ENCODE measurements at regions not wholly inside any gene's neighbourhood (a gene's known extent, or its start where the extent isn't known, plus 50 kb on each side); places are given as distances from the start of the nearest gene placed in this dataset.

DNA sequence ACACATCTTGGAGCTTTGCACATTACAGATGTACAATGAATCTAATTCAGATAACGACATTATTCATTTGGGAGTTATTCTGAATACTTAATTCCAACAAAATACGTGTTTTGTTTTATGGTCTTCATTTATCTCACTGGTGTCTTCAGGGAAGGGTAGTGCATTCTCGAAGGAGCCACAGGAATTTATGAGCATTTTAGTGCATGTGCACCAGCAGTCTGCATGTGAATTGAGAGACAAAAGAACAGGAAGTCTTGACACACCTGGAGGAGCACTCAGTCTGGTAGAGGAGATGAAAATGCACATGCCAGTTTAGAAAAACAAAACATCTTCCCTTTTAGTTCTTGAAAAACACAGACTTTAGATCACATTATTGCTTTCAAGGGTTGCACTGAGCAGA lies 228.7 kb downstream of the LRATD1 start:
- Histone ChIP-seq H3K9me3 (ENCODE audit: low read depth, low read length) (no peaks in the 10 kb centered on the region), H3K36me3 (ENCODE audit: insufficient read depth, low read length) (no peaks in the 10 kb centered on the region), H3K4me3 (no peak overlapping the region), H3K27ac (no peak overlapping the region), H3K9ac (ENCODE audit: insufficient read length) (no peak overlapping the region)
- no peak for TF ChIP-seq FOXP2 (optimal IDR thresholded peaks at IDR 0.05; ENCODE audit: control extremely low read depth, extremely low read length, insufficient read depth)
- TF ChIP-seq EZH2 (IDR thresholded peaks at IDR 0.05), result no peak
- no peak for TF ChIP-seq POLR2AphosphoS5 (IDR thresholded peaks at IDR 0.05; ENCODE audit: borderline replicate concordance, low read depth, low read length)
- DNase-seq (ENCODE audit: low read depth, low spot score), result no peak

DNA sequence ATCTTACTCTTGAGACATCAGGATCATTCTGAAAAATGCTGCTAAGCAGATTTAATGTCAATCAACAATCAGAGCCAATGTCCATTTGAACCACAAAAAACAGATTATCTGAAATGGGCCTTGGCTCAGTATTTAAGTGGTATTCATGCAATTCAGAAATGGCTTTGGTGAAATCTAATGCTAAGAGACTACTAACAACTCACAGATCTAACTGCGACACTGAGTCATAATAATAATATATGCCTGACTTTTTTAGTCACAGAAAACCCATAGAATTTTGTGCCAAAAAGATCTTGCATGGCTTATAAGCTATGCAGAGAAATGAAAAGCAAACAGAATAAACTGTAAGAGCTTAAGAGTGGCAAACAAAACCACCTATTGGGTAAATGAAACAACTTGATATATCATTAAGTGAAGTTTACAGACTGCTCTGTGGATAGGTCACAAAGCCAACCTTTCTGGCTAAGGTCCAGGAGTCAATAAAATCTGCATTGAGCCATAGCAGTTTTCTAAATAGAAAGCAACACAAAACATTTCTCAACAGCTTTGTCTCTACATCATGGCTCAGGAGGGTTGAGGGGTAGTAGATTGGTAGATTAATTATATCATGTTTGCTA lies 234.3 kb downstream of the LRATD1 start:
- no peak overlapping the region for H3K27ac ChIP-seq
- no peak for DNase-seq (ENCODE audit: low read depth, low spot score)
- no peak overlapping the region for H3K4me3 ChIP-seq
- no peaks in the 10 kb centered on the region for H3K36me3 ChIP-seq (ENCODE audit: insufficient read depth, low read length)
- no peak for TF ChIP-seq POLR2AphosphoS5 (IDR thresholded peaks at IDR 0.05; ENCODE audit: borderline replicate concordance, low read depth, low read length)
- no peak for TF ChIP-seq FOXP2 (optimal IDR thresholded peaks at IDR 0.05; ENCODE audit: control extremely low read depth, extremely low read length, insufficient read depth)
- no peak for TF ChIP-seq EZH2 (IDR thresholded peaks at IDR 0.05)
- no peak overlapping the region for H3K9ac ChIP-seq (ENCODE audit: insufficient read length)
- peaks cover 3% of the 10 kb centered on the region; the same call in 1 of the 2 replicates for H3K9me3 ChIP-seq (ENCODE audit: low read depth, low read length)

GRCh38 chr2:14867853-14868252 lies 235.3 kb downstream of the LRATD1 start:
- TF ChIP-seq FOXP2 (optimal IDR thresholded peaks at IDR 0.05; ENCODE audit: control extremely low read depth, extremely low read length, insufficient read depth), result no peak
- TF ChIP-seq EZH2 (IDR thresholded peaks at IDR 0.05), result no peak
- no peak for TF ChIP-seq POLR2AphosphoS5 (IDR thresholded peaks at IDR 0.05; ENCODE audit: borderline replicate concordance, low read depth, low read length)
- no peak for DNase-seq (ENCODE audit: low read depth, low spot score)

GRCh38 chr2:14872779-14873325 lies 240.3 kb downstream of the LRATD1 start:
- Histone ChIP-seq H3K9ac (ENCODE audit: insufficient read length) (no peak overlapping the region), H3K9me3 (ENCODE audit: low read depth, low read length) (peaks cover 3% of the 10 kb centered on the region; the same call in 1 of the 2 replicates), H3K36me3 (ENCODE audit: insufficient read depth, low read length) (no peaks in the 10 kb centered on the region), H3K27ac (no peak overlapping the region), H3K4me3 (peak overlapping the region; percentile 52)
- no peak for TF ChIP-seq EZH2 (IDR thresholded peaks at IDR 0.05)
- TF ChIP-seq POLR2AphosphoS5 (IDR thresholded peaks at IDR 0.05; ENCODE audit: borderline replicate concordance, low read depth, low read length), result no peak
- TF ChIP-seq FOXP2 (optimal IDR thresholded peaks at IDR 0.05; ENCODE audit: control extremely low read depth, extremely low read length, insufficient read depth), result no peak
- DNase-seq (ENCODE audit: low read depth, low spot score), result no peak

More at GRCh38 chr2:14867853-14868252, 235.3 kb downstream of the LRATD1 start:
- H3K27ac ChIP-seq, result no peak overlapping the region
- peaks cover 3% of the 10 kb centered on the region; the same call in 1 of the 2 replicates for H3K9me3 ChIP-seq (ENCODE audit: low read depth, low read length)
- H3K9ac ChIP-seq (ENCODE audit: insufficient read length), result no peak overlapping the region
- H3K4me3 ChIP-seq, result no peak overlapping the region
- H3K36me3 ChIP-seq (ENCODE audit: insufficient read depth, low read length), result no peaks in the 10 kb centered on the region

DNA sequence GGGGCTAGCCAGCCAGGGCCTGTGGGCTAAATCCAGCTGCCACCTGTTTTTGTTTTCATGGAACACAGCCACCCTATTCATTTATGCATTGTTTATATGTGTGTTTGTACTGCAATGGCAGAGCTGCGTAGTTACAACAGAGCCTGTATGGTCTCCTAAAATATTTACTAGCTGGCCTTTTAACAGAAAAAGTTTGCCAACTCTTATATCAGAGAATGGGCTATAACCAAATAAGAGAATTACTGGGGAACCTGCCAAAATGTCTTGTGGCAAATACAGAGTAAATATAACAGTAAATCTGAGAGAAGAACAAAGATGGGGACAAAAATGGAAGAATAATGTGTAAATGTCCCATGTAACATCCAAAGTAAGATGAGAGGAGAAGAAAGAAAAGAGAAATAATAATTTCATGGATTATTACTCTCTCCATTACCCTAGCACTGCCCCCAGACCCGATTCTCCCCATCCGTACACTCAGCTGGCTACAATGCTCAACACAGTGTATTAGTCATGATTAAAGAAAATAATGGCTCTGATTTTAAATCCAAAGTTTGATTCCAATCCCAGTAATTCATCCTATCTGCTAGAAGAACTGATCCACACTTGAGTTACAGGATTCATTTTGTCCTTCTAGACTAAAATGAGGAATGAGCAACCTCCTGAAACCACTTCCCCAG lies 249.3 kb downstream of the LRATD1 start:
- DNase-seq (ENCODE audit: low read depth, low spot score), result no peak
- H3K9ac ChIP-seq (ENCODE audit: insufficient read length), result no peak overlapping the region
- TF ChIP-seq POLR2AphosphoS5 (IDR thresholded peaks at IDR 0.05; ENCODE audit: borderline replicate concordance, low read depth, low read length), result no peak
- no peak for TF ChIP-seq EZH2 (IDR thresholded peaks at IDR 0.05)
- no peak for TF ChIP-seq FOXP2 (optimal IDR thresholded peaks at IDR 0.05; ENCODE audit: control extremely low read depth, extremely low read length, insufficient read depth)
- H3K9me3 ChIP-seq (ENCODE audit: low read depth, low read length), result no peaks in the 10 kb centered on the region
- no peak overlapping the region for H3K4me3 ChIP-seq
- no peak overlapping the region for H3K27ac ChIP-seq
- H3K36me3 ChIP-seq (ENCODE audit: insufficient read depth, low read length), result no peaks in the 10 kb centered on the region

DNA sequence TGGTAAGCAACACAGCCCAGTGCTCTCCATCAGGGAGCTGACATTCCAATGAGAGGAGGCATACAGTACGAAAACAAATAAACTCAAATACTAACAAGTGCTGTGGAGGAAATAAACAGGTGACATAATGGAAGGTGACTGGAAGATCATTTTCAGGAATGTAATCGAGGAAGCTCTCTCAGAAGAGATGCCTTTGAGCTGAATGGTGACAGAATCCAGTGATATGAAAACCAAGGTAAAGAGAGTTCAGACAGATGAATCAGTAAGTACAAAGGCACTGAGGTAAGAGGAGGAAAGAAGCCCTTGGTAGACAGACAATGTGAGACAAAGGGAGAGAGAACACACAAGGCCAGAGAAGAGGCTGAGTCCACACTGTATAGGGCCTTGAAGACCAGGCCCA lies 252.1 kb downstream of the LRATD1 start:
- H3K4me3 ChIP-seq, result no peak overlapping the region
- no peak overlapping the region for H3K9ac ChIP-seq (ENCODE audit: insufficient read length)
- no peak overlapping the region for H3K27ac ChIP-seq
- TF ChIP-seq POLR2AphosphoS5 (IDR thresholded peaks at IDR 0.05; ENCODE audit: borderline replicate concordance, low read depth, low read length), result no peak
- no peak for TF ChIP-seq EZH2 (IDR thresholded peaks at IDR 0.05)
- no peak for TF ChIP-seq FOXP2 (optimal IDR thresholded peaks at IDR 0.05; ENCODE audit: control extremely low read depth, extremely low read length, insufficient read depth)
- H3K9me3 ChIP-seq (ENCODE audit: low read depth, low read length), result no peaks in the 10 kb centered on the region
- no peak for DNase-seq (ENCODE audit: low read depth, low spot score)
- H3K36me3 ChIP-seq (ENCODE audit: insufficient read depth, low read length), result no peaks in the 10 kb centered on the region

- Histone ChIP-seq H3K9ac (ENCODE audit: insufficient read length) (no peak overlapping the region), H3K27ac (no peak overlapping the region), H3K9me3 (ENCODE audit: low read depth, low read length) (no peaks in the 10 kb centered on the region), H3K36me3 (ENCODE audit: insufficient read depth, low read length) (no peaks in the 10 kb centered on the region), H3K4me3 (no peak overlapping the region)
- DNase-seq (ENCODE audit: low read depth, low spot score), result no peak
- TF ChIP-seq POLR2AphosphoS5 (IDR thresholded peaks at IDR 0.05; ENCODE audit: borderline replicate concordance, low read depth, low read length) (no peak), EZH2 (IDR thresholded peaks at IDR 0.05) (no peak), FOXP2 (optimal IDR thresholded peaks at IDR 0.05; ENCODE audit: control extremely low read depth, extremely low read length, insufficient read depth) (no peak)
Measured at GRCh38 chr2:14891546-14891945, 259.0 kb downstream of the LRATD1 start.

GRCh38 chr2:14896330-14897030 lies 264.0 kb downstream of the LRATD1 start:
- no peaks in the 10 kb centered on the region for H3K36me3 ChIP-seq (ENCODE audit: insufficient read depth, low read length)
- no peak overlapping the region for H3K9ac ChIP-seq (ENCODE audit: insufficient read length)
- no peak overlapping the region for H3K4me3 ChIP-seq
- H3K27ac ChIP-seq, result no peak overlapping the region
- no peaks in the 10 kb centered on the region for H3K9me3 ChIP-seq (ENCODE audit: low read depth, low read length)
- no peak for DNase-seq (ENCODE audit: low read depth, low spot score)
- TF ChIP-seq POLR2AphosphoS5 (IDR thresholded peaks at IDR 0.05; ENCODE audit: borderline replicate concordance, low read depth, low read length) (no peak), EZH2 (IDR thresholded peaks at IDR 0.05) (no peak), FOXP2 (optimal IDR thresholded peaks at IDR 0.05; ENCODE audit: control extremely low read depth, extremely low read length, insufficient read depth) (no peak)
